ENCODE measurements at regions not wholly inside any gene's neighbourhood (a gene's known extent, or its start where the extent isn't known, plus 50 kb on each side); places are given as distances from the start of the nearest gene placed in this dataset.

GRCh38 chr18:78927616-78928015 is 52.0 kb upstream of the SALL3 start:
- DNase-seq (ENCODE audit: low spot score), result no peak

DNA sequence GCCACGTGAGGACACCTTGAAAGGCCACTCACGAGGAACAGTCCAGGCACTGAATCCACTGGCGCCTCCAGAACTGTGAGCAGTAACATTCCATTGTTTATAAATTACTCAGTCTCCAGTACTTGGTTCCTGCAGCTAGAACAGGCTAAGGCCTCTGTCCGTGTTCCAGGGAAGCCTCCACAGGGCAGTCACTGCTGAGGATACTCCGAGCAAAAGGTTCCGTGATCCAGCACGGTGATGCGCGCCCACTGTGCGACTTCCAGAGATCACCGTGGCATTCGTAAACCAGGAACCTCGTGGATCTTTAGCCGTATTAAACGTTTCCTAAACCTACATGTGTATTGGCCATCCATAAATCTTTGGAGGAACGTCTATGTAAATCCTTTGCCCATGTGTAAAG is 51.5 kb upstream of the SALL3 start:
- DNase-seq (ENCODE audit: low spot score), result no peak

GRCh38 chr18:78929516-78929915 is 50.1 kb upstream of the SALL3 start:
- no peak for DNase-seq (ENCODE audit: low spot score)
